Nephron (organoid): ENCODE measurements at regions not wholly inside any gene's neighbourhood (a gene's known extent, or its start where the extent isn't known, plus 50 kb on each side); places are given as distances from the start of the nearest gene placed in this dataset.

ENCODE experiments used
- H3K27ac Mint-ChIP-seq, 3 experiments: 2 replicates each; pipeline ENCODE4 v1.8.0; 2020; ENCODE audit warnings: mixed read lengths in 3 of 3, mild to moderate bottlenecking in 2 of 3, moderate library complexity in 1 of 3
- H3K27me3 Mint-ChIP-seq: 2 replicates; pipeline ENCODE4 v1.8.0; 2021; ENCODE audit warnings: low read depth, mild to moderate bottlenecking, moderate library complexity, mixed read lengths
- H3K36me3 Mint-ChIP-seq: 2 replicates; pipeline ENCODE4 v1.8.0; 2020; ENCODE audit warnings: low read depth, mixed read lengths
- H3K4me1 Mint-ChIP-seq: 2 replicates; pipeline ENCODE4 v1.8.0; 2020; ENCODE audit warnings: mixed read lengths
- H3K4me3 Mint-ChIP-seq, 3 experiments: 2 replicates each; pipeline ENCODE4 v1.8.0; 2020; ENCODE audit warnings: mild to moderate bottlenecking in 3 of 3, mixed read lengths in 3 of 3, moderate library complexity in 2 of 3
- H3K9me3 Mint-ChIP-seq: 2 replicates; pipeline ENCODE4 v1.8.0; 2020; ENCODE audit warnings: mixed read lengths
- TF ChIP-seq, protein P1 (sequence below), 3 experiments: fragments of 200-600 bp; sonication (generic); IDR thresholded peaks; one replicate each; pipeline ENCODE4 v1.5.0; 2021; ENCODE audit warnings: antibody characterized with exemption in 3 of 3; ENCODE audit not compliant: unreplicated experiment in 3 of 3

DNA sequence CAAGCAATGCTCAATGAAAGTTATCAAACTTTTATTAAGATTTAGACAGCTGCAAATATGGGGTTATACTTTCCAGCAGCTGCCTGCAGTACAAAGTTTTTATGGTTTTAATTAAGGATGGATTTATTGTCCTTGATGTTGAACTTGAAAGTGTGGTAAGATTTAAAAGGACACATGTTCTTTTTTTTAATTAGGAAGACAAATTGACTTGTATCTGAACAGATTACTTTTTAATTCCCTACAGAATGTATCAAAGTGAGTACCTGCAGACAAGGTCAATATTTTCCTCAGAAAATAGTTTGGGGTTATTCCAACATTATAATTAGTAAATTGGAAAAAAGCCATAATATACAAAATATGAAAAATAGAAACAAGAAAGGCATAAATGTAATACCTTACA, 218.2 kb upstream of the NEIL3 start:
- no peak overlapping the region for H3K27ac Mint-ChIP-seq
- H3K27me3 Mint-ChIP-seq: no peaks in the 10 kb centered on the region
- H3K36me3 Mint-ChIP-seq: no peaks in the 10 kb centered on the region
- no peaks in the 10 kb centered on the region for H3K9me3 Mint-ChIP-seq
- no peaks in the 10 kb centered on the region for H3K4me1 Mint-ChIP-seq
- TF ChIP-seq, protein P1, sequence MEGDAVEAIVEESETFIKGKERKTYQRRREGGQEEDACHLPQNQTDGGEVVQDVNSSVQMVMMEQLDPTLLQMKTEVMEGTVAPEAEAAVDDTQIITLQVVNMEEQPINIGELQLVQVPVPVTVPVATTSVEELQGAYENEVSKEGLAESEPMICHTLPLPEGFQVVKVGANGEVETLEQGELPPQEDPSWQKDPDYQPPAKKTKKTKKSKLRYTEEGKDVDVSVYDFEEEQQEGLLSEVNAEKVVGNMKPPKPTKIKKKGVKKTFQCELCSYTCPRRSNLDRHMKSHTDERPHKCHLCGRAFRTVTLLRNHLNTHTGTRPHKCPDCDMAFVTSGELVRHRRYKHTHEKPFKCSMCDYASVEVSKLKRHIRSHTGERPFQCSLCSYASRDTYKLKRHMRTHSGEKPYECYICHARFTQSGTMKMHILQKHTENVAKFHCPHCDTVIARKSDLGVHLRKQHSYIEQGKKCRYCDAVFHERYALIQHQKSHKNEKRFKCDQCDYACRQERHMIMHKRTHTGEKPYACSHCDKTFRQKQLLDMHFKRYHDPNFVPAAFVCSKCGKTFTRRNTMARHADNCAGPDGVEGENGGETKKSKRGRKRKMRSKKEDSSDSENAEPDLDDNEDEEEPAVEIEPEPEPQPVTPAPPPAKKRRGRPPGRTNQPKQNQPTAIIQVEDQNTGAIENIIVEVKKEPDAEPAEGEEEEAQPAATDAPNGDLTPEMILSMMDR (IDR thresholded peaks at IDR 0.05; ENCODE audit: unreplicated experiment in 3 of 3): no peak
- H3K4me3 Mint-ChIP-seq: no peak overlapping the region

DNA sequence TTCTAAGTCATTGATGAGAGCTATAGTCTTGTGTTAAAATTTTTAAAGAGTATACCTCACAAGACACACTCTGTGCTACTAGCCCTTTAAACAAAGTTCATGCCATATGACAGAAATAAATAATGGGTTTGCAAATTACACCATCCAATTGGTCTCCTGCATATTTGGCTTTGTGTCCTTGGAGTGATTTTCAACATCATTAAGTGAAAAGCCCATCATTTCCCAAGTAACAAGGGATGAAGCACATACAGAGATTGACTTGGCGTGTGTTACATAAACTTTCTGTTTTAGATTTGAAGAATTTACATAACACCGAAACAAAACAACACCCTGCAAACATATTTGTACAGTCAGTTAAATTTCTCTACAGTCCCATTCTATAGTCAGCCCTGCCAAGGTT, 216.9 kb upstream of the NEIL3 start:
- Mint-ChIP-seq H3K27ac (no peak overlapping the region), H3K9me3 (no peaks in the 10 kb centered on the region), H3K27me3 (no peaks in the 10 kb centered on the region), H3K4me3 (no peak overlapping the region), H3K36me3 (no peaks in the 10 kb centered on the region), H3K4me1 (no peaks in the 10 kb centered on the region)
- TF ChIP-seq, protein P1 (IDR thresholded peaks at IDR 0.05; ENCODE audit: unreplicated experiment in 3 of 3): no peak

DNA sequence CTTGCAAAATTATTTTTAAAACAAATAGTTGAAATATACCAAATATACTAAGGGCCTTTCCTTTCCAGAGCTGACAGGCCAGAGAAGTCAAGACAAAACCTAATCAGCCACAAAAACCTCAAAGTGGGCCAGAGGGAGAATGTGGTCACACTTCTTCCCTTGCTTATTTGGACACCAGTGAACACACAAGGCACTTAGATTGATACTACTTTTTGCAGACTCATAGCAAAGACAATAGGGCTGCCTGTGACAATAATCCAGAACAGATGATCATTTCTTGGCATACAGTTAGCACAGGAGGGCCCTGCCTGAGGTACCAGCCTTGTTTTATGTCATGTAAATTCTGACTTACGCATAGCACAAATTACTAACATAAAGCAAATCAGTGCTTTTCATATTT, 215.7 kb upstream of the NEIL3 start:
- no peaks in the 10 kb centered on the region for H3K9me3 Mint-ChIP-seq
- no peak overlapping the region for H3K27ac Mint-ChIP-seq

DNA sequence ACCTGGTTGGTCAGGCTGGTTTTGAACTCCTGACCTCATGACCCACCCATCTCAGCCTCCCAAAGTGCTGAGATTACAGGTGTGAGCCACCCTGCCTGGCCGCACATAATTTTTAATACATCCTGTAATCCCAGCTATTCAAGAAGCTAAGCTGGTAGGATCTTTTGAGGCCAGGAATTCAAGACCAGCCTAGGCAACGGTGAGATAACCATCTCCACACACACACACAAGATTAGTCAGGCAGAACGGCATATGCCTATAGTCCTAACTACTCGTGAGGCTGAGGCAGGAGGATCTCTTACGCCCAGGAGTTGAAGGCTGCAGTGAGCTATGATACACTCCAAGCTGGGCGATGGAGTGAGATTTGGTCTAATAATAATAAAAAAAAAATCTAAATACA, 212.4 kb upstream of the NEIL3 start:
- Mint-ChIP-seq H3K9me3 (no peaks in the 10 kb centered on the region), H3K4me3 (no peak overlapping the region), H3K27me3 (no peaks in the 10 kb centered on the region), H3K4me1 (no peaks in the 10 kb centered on the region), H3K27ac (no peak overlapping the region), H3K36me3 (no peaks in the 10 kb centered on the region)
- TF ChIP-seq, protein P1 (IDR thresholded peaks at IDR 0.05; ENCODE audit: unreplicated experiment in 3 of 3): no peak

More for the DNA sequence above, 215.7 kb upstream of the NEIL3 start:
- no peaks in the 10 kb centered on the region for H3K4me1 Mint-ChIP-seq
- no peaks in the 10 kb centered on the region for H3K36me3 Mint-ChIP-seq
- TF ChIP-seq, protein P1 (IDR thresholded peaks at IDR 0.05; ENCODE audit: unreplicated experiment in 3 of 3): no peak
- no peak overlapping the region for H3K4me3 Mint-ChIP-seq
- no peaks in the 10 kb centered on the region for H3K27me3 Mint-ChIP-seq

DNA sequence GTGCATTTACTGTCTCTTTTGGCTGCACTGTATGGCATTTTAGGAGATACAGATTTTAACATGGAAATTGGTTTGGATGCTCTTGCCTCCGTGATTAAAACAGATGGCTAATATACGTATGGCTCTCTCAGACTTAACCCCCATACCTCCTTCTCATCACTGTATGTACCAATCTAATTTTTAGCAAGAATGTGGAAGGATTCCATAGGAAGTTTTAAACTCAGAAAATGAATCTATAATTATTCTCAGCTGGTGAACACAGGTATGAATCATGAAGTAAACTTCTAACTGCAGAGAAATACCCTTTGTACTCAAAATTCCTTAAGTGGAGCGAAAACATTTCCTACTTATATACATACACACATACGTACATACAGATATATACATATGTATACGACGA, 210.5 kb upstream of the NEIL3 start:
- H3K27me3 Mint-ChIP-seq: no peaks in the 10 kb centered on the region
- H3K27ac Mint-ChIP-seq: no peak overlapping the region
- H3K4me1 Mint-ChIP-seq: no peaks in the 10 kb centered on the region
- H3K36me3 Mint-ChIP-seq: no peaks in the 10 kb centered on the region
- no peak overlapping the region for H3K4me3 Mint-ChIP-seq
- H3K9me3 Mint-ChIP-seq: no peaks in the 10 kb centered on the region
- TF ChIP-seq, protein P1 (IDR thresholded peaks at IDR 0.05; ENCODE audit: unreplicated experiment in 3 of 3): no peak

DNA sequence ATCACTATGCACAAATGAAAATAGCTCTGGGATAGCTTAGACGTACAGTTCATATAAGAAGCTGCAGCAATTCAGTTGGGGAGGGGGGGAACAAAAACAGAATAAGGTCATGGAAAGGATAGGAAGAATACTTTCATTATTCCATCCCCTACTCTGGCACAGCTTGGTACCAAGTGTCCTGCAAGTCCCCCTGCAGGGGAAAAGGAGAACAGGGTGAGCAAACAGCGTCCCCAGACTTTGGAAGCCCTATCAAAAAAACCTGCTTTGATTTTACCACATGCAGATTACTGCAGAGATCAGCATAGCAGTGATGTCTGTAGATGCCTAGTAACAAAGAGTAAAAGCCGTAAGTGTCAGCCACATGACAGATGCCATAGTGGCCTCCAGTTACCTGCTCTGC, 209.4 kb upstream of the NEIL3 start:
- Mint-ChIP-seq H3K4me3 (no peak overlapping the region), H3K36me3 (no peaks in the 10 kb centered on the region), H3K9me3 (no peaks in the 10 kb centered on the region), H3K27me3 (no peaks in the 10 kb centered on the region), H3K4me1 (no peaks in the 10 kb centered on the region), H3K27ac (no peak overlapping the region)
- TF ChIP-seq, protein P1 (IDR thresholded peaks at IDR 0.05; ENCODE audit: unreplicated experiment in 3 of 3): no peak
